Osteocyte (in vitro differentiated cells): ENCODE measurements at regions not wholly inside any gene's neighbourhood (a gene's known extent, or its start where the extent isn't known, plus 50 kb on each side); places are given as distances from the start of the nearest gene placed in this dataset.

Experiments
- DNase-seq: peaks from one replicate; pipeline ENCODE4 v3.0.0; 2021; ENCODE audit warnings: mixed read lengths; ENCODE audit not compliant: unreplicated experiment; ENCODE audit errors: extremely low spot score
- H3K27ac Mint-ChIP-seq: one replicate; pipeline ENCODE4 v1.8.0; 2021; ENCODE audit warnings: mild to moderate bottlenecking, mixed read lengths; ENCODE audit not compliant: unreplicated experiment
- H3K27me3 Mint-ChIP-seq: one replicate; pipeline ENCODE4 v1.8.0; 2021; ENCODE audit warnings: mixed read lengths; ENCODE audit not compliant: unreplicated experiment
- H3K36me3 Mint-ChIP-seq: one replicate; pipeline ENCODE4 v1.8.0; 2021; ENCODE audit warnings: mixed read lengths; ENCODE audit not compliant: unreplicated experiment
- H3K4me1 Mint-ChIP-seq: one replicate; pipeline ENCODE4 v1.8.0; 2021; ENCODE audit warnings: mixed read lengths; ENCODE audit not compliant: unreplicated experiment
- H3K4me3 Mint-ChIP-seq: one replicate; pipeline ENCODE4 v1.8.0; 2021; ENCODE audit warnings: mild to moderate bottlenecking, moderate library complexity, mixed read lengths; ENCODE audit not compliant: unreplicated experiment
- H3K9me3 Mint-ChIP-seq: one replicate; pipeline ENCODE4 v1.8.0; 2021; ENCODE audit warnings: mixed read lengths; ENCODE audit not compliant: unreplicated experiment
- CTCF ChIP-seq: fragments of 200-600 bp; sonication (generic); IDR thresholded peaks from 2 replicates; pipeline ENCODE4 v1.5.0; 2021; ENCODE audit warnings: antibody characterized with exemption, mild to moderate bottlenecking, moderate library complexity

GRCh38 chr20:40578961-40579360, 110.1 kb downstream of the MAFB start:
- no peak overlapping the region for H3K27ac Mint-ChIP-seq
- peaks cover 5% of the 10 kb centered on the region for H3K9me3 Mint-ChIP-seq
- peaks cover 66% of the 10 kb centered on the region for H3K27me3 Mint-ChIP-seq
- DNase-seq, result no peak
- no peaks in the 10 kb centered on the region for H3K4me1 Mint-ChIP-seq
- no peaks in the 10 kb centered on the region for H3K36me3 Mint-ChIP-seq
- TF ChIP-seq CTCF, result no peak
- no peak overlapping the region for H3K4me3 Mint-ChIP-seq

DNA sequence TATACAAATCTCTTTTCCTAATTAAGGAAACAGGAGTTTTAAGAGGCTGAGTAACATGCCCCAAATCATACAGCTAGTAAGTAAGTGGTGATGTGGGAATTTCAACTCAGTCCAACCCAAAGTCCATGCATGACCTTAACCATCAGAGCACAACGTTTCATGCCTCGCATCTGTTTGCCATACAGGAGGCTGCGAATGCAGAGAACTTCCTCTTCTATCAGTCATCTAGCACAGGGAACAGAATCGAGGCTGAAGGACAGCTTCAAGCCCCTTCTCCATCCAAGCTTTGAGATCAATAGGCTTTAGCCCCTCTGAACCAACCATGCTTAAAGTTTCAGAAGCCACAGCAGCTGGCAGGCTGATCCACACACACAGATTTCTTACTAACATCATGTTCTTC, 113.2 kb downstream of the MAFB start:
- TF ChIP-seq CTCF, result no peak
- H3K9me3 Mint-ChIP-seq, result peaks cover 8% of the 10 kb centered on the region
- DNase-seq, result no peak
- no peak overlapping the region for H3K27ac Mint-ChIP-seq
- no peaks in the 10 kb centered on the region for H3K4me1 Mint-ChIP-seq
- peaks cover 58% of the 10 kb centered on the region for H3K27me3 Mint-ChIP-seq
- no peaks in the 10 kb centered on the region for H3K36me3 Mint-ChIP-seq
- no peak overlapping the region for H3K4me3 Mint-ChIP-seq

- no peak for TF ChIP-seq CTCF
- Mint-ChIP-seq H3K4me1 (no peaks in the 10 kb centered on the region), H3K4me3 (no peak overlapping the region), H3K36me3 (no peaks in the 10 kb centered on the region), H3K27me3 (peaks cover 37% of the 10 kb centered on the region), H3K27ac (no peak overlapping the region), H3K9me3 (peaks cover 8% of the 10 kb centered on the region)
- DNase-seq, result no peak
Observed at GRCh38 chr20:40572251-40572650, 116.8 kb downstream of the MAFB start.

GRCh38 chr20:40571639-40572038, 117.4 kb downstream of the MAFB start:
- Mint-ChIP-seq H3K4me3 (no peak overlapping the region), H3K27ac (no peak overlapping the region), H3K27me3 (peaks cover 33% of the 10 kb centered on the region), H3K36me3 (no peaks in the 10 kb centered on the region), H3K4me1 (no peaks in the 10 kb centered on the region), H3K9me3 (peaks cover 8% of the 10 kb centered on the region)
- no peak for TF ChIP-seq CTCF
- DNase-seq, result no peak

DNA sequence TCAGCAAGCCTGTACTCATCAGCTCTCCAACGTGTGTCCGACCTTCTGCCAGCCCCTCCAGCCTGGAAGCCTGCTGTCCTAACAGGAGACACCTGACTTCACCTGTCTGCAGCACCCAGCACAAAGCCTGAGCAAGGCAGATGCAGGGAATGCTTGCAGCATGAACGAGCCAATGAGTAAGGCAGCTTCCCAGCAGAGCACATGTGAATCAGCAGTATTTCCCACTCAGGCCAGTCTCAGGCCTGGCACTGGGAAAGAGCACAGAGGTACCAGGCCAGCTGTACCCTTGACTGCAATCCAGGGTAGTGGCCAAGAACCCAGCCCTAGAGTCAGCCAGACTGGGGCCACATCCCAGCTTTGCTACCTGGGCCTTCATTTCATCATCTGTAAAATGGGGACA, 120.8 kb downstream of the MAFB start:
- Mint-ChIP-seq H3K27me3 (peaks cover 13% of the 10 kb centered on the region), H3K4me3 (no peak overlapping the region)
- no peak for DNase-seq

More for the DNA sequence above, 120.8 kb downstream of the MAFB start:
- Mint-ChIP-seq H3K9me3 (no peaks in the 10 kb centered on the region), H3K36me3 (no peaks in the 10 kb centered on the region), H3K27ac (no peak overlapping the region), H3K4me1 (peaks cover 15% of the 10 kb centered on the region)
- TF ChIP-seq CTCF, result no peak
